ENCODE measurements at regions not wholly inside any gene's neighbourhood (a gene's known extent, or its start where the extent isn't known, plus 50 kb on each side); places are given as distances from the start of the nearest gene placed in this dataset.

- DNase-seq (ENCODE audit: low read depth, low spot score) = no peak
Measured at GRCh38 chr3:124177071-124177470, 185.1 kb upstream of the ROPN1 start.

GRCh38 chr3:124178531-124178930 is 186.6 kb upstream of the ROPN1 start:
- DNase-seq (ENCODE audit: low read depth, low spot score) = no peak

GRCh38 chr3:124200407-124200806 is 208.5 kb upstream of the ROPN1 start:
- DNase-seq (ENCODE audit: low read depth, low spot score) = no peak

- DNase-seq (ENCODE audit: low read depth, low spot score) = no peak
Measured at GRCh38 chr3:124201226-124201625, 209.3 kb upstream of the ROPN1 start.

- no peak for DNase-seq (ENCODE audit: low read depth, low spot score)
Measured at GRCh38 chr3:124201786-124202185, 209.9 kb upstream of the ROPN1 start.

- no peak for DNase-seq (ENCODE audit: low read depth, low spot score)
Measured at GRCh38 chr3:124202754-124203153, 210.8 kb upstream of the ROPN1 start.

- DNase-seq (ENCODE audit: low read depth, low spot score) = no peak
Measured at GRCh38 chr3:124203292-124203691, 211.4 kb upstream of the ROPN1 start.

GRCh38 chr3:124206225-124207055 is 214.5 kb upstream of the ROPN1 start:
- no peak for DNase-seq (ENCODE audit: low read depth, low spot score)

GRCh38 chr3:124207077-124207476 is 215.2 kb upstream of the ROPN1 start:
- DNase-seq (ENCODE audit: low read depth, low spot score) = no peak

- no peak for DNase-seq (ENCODE audit: low read depth, low spot score)
Measured at GRCh38 chr3:124207873-124208485, 216.1 kb upstream of the ROPN1 start.

- DNase-seq (ENCODE audit: low read depth, low spot score) = no peak
Measured at GRCh38 chr3:124209426-124209825, 217.5 kb upstream of the ROPN1 start.

GRCh38 chr3:124210899-124211298 is 219.0 kb upstream of the ROPN1 start:
- no peak for DNase-seq (ENCODE audit: low read depth, low spot score)

GRCh38 chr3:124213641-124214040 is 221.7 kb upstream of the ROPN1 start:
- no peak for DNase-seq (ENCODE audit: low read depth, low spot score)

- peak; percentile 33 for DNase-seq (ENCODE audit: low read depth, low spot score)
Measured at GRCh38 chr3:124217542-124217941, 225.6 kb upstream of the ROPN1 start.

GRCh38 chr3:124221422-124221821 is 229.5 kb upstream of the ROPN1 start:
- DNase-seq (ENCODE audit: low read depth, low spot score) = no peak

GRCh38 chr3:124223853-124224252 is 231.9 kb upstream of the ROPN1 start:
- DNase-seq (ENCODE audit: low read depth, low spot score) = no peak

GRCh38 chr3:124227150-124227630 is 235.3 kb upstream of the ROPN1 start:
- DNase-seq (ENCODE audit: low read depth, low spot score) = no peak

- DNase-seq (ENCODE audit: low read depth, low spot score) = no peak
Measured at GRCh38 chr3:124229420-124229819, 237.5 kb upstream of the ROPN1 start.

- DNase-seq (ENCODE audit: low read depth, low spot score) = no peak
Measured at GRCh38 chr3:124229836-124230235, 237.9 kb upstream of the ROPN1 start.

GRCh38 chr3:124230432-124230831 is 238.5 kb upstream of the ROPN1 start:
- no peak for DNase-seq (ENCODE audit: low read depth, low spot score)

- no peak for DNase-seq (ENCODE audit: low read depth, low spot score)
Measured at GRCh38 chr3:124230998-124231397, 239.1 kb upstream of the ROPN1 start.

GRCh38 chr3:124234852-124235252 is 242.9 kb upstream of the ROPN1 start:
- no peak for DNase-seq (ENCODE audit: low read depth, low spot score)

- no peak for DNase-seq (ENCODE audit: low read depth, low spot score)
Measured at GRCh38 chr3:124235446-124235845, 243.5 kb upstream of the ROPN1 start.

Data from brain pericyte (primary cell).